Brain microvascular endothelial cell (primary cell): ENCODE measurements at regions not wholly inside any gene's neighbourhood (a gene's known extent, or its start where the extent isn't known, plus 50 kb on each side); places are given as distances from the start of the nearest gene placed in this dataset.

Experiments
- DNase-seq: peaks from one replicate; pipeline ENCODE4 v3.0.0-alpha.2; 2020
- H3K27ac ChIP-seq: fragments of 250-450 bp; sonication (Bioruptor Pico); 2 replicates; pipeline ENCODE4 v1.5.1; 2020; ENCODE audit warnings: mild to moderate bottlenecking, moderate library complexity
- H3K27me3 ChIP-seq: fragments of 250-450 bp; sonication (Bioruptor Pico); replicated peaks from 2 replicates; pipeline ENCODE4 v1.5.1; 2020; ENCODE audit warnings: mild to moderate bottlenecking
- H3K36me3 ChIP-seq: fragments of 250-450 bp; sonication (Bioruptor Pico); replicated peaks from 2 replicates; pipeline ENCODE4 v1.5.1; 2020; ENCODE audit warnings: mild to moderate bottlenecking
- H3K4me3 ChIP-seq: 2 replicates; pipeline ENCODE4 v1.5.1; 2011; ENCODE audit warnings: low read depth, mild to moderate bottlenecking, control low read depth, low read length, moderate library complexity
- in situ Hi-C: cut with HindIII; loops from 2 replicates; pipeline ENCODE4 v1.10.0; 2017; ENCODE audit warnings: low sequenced_read_pairs, low pct_ligation_motif_present
- TF ChIP-seq, protein P1 (sequence below): IDR thresholded peaks from 2 replicates; pipeline ENCODE4 v1.5.1; 2011; ENCODE audit warnings: low read depth, mild to moderate bottlenecking, moderate library complexity, low read length, control low read depth, inconsistent platforms; ENCODE audit errors: missing control alignments

DNA sequence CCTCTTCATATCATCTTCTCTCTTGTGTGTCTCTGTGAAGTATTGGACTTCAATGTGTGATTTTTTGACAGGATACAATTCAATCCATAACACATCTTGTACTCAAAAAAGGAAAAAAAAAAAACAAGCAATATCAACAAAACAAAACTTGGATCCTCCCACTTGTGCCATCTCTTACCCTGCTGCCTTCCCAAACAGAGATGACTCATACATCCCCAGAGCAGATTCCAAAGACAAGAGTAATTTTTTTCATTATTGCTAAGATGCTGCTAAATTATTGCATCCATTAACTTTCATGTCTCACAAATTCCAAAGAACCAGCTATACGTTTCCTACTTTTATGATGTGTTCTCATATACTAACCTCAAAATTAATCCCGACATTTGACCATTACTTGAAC, 479.2 kb downstream of the GBA3 start:
- no peak overlapping the region for H3K4me3 ChIP-seq
- no peak overlapping the region for H3K27ac ChIP-seq
- no peaks in the 10 kb centered on the region for H3K27me3 ChIP-seq
- TF ChIP-seq, protein P1, sequence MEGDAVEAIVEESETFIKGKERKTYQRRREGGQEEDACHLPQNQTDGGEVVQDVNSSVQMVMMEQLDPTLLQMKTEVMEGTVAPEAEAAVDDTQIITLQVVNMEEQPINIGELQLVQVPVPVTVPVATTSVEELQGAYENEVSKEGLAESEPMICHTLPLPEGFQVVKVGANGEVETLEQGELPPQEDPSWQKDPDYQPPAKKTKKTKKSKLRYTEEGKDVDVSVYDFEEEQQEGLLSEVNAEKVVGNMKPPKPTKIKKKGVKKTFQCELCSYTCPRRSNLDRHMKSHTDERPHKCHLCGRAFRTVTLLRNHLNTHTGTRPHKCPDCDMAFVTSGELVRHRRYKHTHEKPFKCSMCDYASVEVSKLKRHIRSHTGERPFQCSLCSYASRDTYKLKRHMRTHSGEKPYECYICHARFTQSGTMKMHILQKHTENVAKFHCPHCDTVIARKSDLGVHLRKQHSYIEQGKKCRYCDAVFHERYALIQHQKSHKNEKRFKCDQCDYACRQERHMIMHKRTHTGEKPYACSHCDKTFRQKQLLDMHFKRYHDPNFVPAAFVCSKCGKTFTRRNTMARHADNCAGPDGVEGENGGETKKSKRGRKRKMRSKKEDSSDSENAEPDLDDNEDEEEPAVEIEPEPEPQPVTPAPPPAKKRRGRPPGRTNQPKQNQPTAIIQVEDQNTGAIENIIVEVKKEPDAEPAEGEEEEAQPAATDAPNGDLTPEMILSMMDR: no peak
- no peaks in the 10 kb centered on the region for H3K36me3 ChIP-seq
- in situ Hi-C loops: no loop called here
- DNase-seq: no peak

DNA sequence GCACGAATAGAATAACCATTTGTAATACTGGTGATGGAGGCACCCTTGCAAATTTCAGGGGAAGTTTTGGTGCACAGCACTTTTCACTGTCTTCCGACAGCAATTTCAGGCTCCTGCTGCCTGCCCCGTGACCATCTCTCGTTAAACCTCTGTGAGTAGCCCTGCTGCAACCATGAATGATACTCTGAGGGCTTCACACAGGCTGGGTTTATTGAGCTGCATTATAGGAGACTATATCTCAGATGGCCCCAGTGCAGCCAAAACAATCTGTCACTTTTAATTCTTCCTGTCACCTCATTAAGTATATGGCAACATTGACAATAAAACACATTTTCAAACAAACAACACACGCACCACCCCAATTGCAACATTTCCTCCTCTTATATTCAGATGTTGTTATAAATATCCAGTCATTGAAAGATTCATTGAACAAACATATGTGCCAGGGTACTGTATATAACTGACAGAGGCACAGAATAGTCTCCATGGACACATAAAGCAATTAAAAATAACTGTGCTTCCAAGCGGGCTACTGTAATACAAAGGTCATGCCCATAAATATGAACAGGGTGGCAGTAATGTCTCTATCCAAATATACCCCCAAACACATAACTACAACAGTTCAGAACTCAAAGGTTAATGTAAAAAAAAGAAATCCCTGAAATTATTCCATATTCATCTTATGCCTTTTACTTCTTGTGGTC, 477.0 kb downstream of the GBA3 start:
- no peak for DNase-seq
- H3K36me3 ChIP-seq: no peaks in the 10 kb centered on the region
- H3K4me3 ChIP-seq: no peak overlapping the region
- TF ChIP-seq, protein P1: no peak
- in situ Hi-C loops: no loop called here
- no peaks in the 10 kb centered on the region for H3K27me3 ChIP-seq
- no peak overlapping the region for H3K27ac ChIP-seq

DNA sequence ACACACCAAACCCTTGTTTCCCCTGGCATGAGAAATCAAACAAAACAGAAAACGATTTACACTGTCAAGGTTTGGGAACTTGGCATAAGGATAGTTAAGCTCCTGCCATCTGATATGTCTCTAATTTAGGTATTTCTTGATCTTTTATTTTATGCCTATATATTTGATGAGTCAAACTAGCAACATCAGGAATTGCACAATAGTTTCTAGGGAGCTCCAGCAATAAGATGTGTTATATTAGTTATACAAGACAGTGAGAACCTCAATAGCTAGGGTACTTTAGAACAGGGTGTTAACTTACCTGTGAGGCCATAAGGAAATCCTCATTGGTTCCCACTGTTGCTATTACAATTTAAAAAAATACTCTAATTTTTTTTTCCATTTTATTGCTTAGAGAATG, 474.2 kb downstream of the GBA3 start:
- no peak overlapping the region for H3K4me3 ChIP-seq
- DNase-seq: no peak
- no peak overlapping the region for H3K27ac ChIP-seq
- no peaks in the 10 kb centered on the region for H3K27me3 ChIP-seq
- in situ Hi-C loops: no loop called here
- no peaks in the 10 kb centered on the region for H3K36me3 ChIP-seq
- TF ChIP-seq, protein P1: no peak

GRCh38 chr4:23166407-23166806, 473.7 kb downstream of the GBA3 start:
- H3K36me3 ChIP-seq: no peaks in the 10 kb centered on the region
- DNase-seq: no peak
- TF ChIP-seq, protein P1: no peak
- in situ Hi-C loops: no loop called here
- no peak overlapping the region for H3K27ac ChIP-seq
- H3K27me3 ChIP-seq: no peaks in the 10 kb centered on the region
- H3K4me3 ChIP-seq: no peak overlapping the region

DNA sequence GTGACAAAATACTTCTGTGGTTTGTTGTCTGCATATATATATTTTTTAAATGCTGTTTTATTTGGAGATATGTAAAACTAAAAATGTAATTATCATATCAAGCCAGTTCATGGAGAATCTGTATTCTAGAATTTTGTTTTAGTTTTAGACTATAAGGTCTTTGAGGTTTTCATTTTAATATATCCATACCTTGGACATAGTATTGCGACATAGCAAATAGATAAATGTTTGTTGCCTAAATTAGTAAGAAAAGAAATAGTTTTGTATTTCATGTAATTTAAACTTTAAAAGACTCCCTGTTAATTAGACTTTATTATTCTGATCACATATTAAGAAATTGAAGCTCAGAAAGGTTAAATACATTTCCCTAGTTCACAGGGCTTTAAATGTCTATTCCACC, 472.9 kb downstream of the GBA3 start:
- Histone ChIP-seq H3K27me3 (no peaks in the 10 kb centered on the region), H3K27ac (no peak overlapping the region), H3K36me3 (no peaks in the 10 kb centered on the region), H3K4me3 (no peak overlapping the region)
- TF ChIP-seq, protein P1: no peak
- DNase-seq: no peak
- in situ Hi-C loops: no loop called here
